ENCODE measurements at regions not wholly inside any gene's neighbourhood (a gene's known extent, or its start where the extent isn't known, plus 50 kb on each side); places are given as distances from the start of the nearest gene placed in this dataset.
"Not testable (repeated sequence)": the region's sequence is repeated elsewhere in the genome, so short reads cannot be mapped to it uniquely, and the experiment has no call there.

GRCh38 chr1:197841883-197842553 lies 60.4 kb upstream of the C1orf53 start:
- ChIA-PET CTCF (no interaction called here), POLR2A (no interaction called here)
- Mint-ChIP-seq H3K36me3 (no peaks in the 10 kb centered on the region), H3K27me3 (peaks cover 5 to 14% (median 7%) of the 10 kb centered on the region in 5 donors), H3K4me3 (no peak overlapping the region), H3K27ac (no peak overlapping the region), H3K4me1 (peaks cover 0 to 5% (median 0%) of the 10 kb centered on the region in 7 donors), H3K9me3 (no peaks in the 10 kb centered on the region)
- no peaks in the 10 kb centered on the region for H3K4me1 ChIP-seq (ENCODE audit: control insufficient read depth in 2 of 2, insufficient read depth in 2 of 2, low read length in 2 of 2)
- no peaks in the 10 kb centered on the region for H3K36me3 ChIP-seq (ENCODE audit: control insufficient read depth in 2 of 3, insufficient read depth in 3 of 3, low read length in 3 of 3)
- no peak overlapping the region for H3K4me3 ChIP-seq (ENCODE audit: low read length)
- no peak overlapping the region for H3K27ac ChIP-seq (ENCODE audit: low read depth, low read length)
- intact Hi-C loops (cut with micrococcal nuclease), result no loop called here
- DNase-seq (no peak), ATAC-seq (peak; percentile 34)
- H3K9me3 ChIP-seq (ENCODE audit: control insufficient read depth in 2 of 3, low read length in 3 of 3), result no peaks in the 10 kb centered on the region
- peaks cover 0 to 3% of the 10 kb centered on the region in 2 donors for H3K27me3 ChIP-seq (ENCODE audit: control insufficient read depth in 2 of 2, insufficient read depth in 2 of 2, low read length in 2 of 2)

- intact Hi-C loops (cut with micrococcal nuclease), result no loop called here
- CTCF ChIA-PET, result interaction anchor here (0.7 kb wide), 1 partner anchor 78 kb away, joined by 3 read pairs; no protein-coding TSS in a partner anchor
These were observed 61.3 kb upstream of the C1orf53 start for GRCh38 chr1:197841158-197841557.

GRCh38 chr1:197839786-197840185 lies 62.6 kb upstream of the C1orf53 start:
- H3K36me3 Mint-ChIP-seq; H3K4me1 ChIP-seq (ENCODE audit: control insufficient read depth in 2 of 2, insufficient read depth in 2 of 2, low read length in 2 of 2); H3K9me3 Mint-ChIP-seq; POLR2A ChIA-PET; H3K9me3 ChIP-seq (ENCODE audit: control insufficient read depth in 2 of 3, low read length in 3 of 3); H3K27me3 ChIP-seq (ENCODE audit: control insufficient read depth in 2 of 2, insufficient read depth in 2 of 2, low read length in 2 of 2); H3K36me3 ChIP-seq (ENCODE audit: control insufficient read depth in 2 of 3, insufficient read depth in 3 of 3, low read length in 3 of 3); H3K4me3 ChIP-seq (ENCODE audit: low read length); H3K27ac Mint-ChIP-seq; H3K4me1 Mint-ChIP-seq; ATAC-seq; DNase-seq; intact Hi-C loops (cut with micrococcal nuclease); H3K4me3 Mint-ChIP-seq; H3K27me3 Mint-ChIP-seq; H3K27ac ChIP-seq (ENCODE audit: low read depth, low read length): not testable (repeated sequence)
- CTCF ChIA-PET, result interaction anchor here (0.9 kb wide), 1 partner anchor 29 kb away, joined by 3 read pairs; no protein-coding TSS in a partner anchor

More at GRCh38 chr1:197841158-197841557, 61.3 kb upstream of the C1orf53 start:
- no peaks in the 10 kb centered on the region for H3K36me3 Mint-ChIP-seq
- H3K27me3 Mint-ChIP-seq, result peaks cover 4 to 11% (median 5%) of the 10 kb centered on the region in 5 donors
- no peak overlapping the region for H3K27ac Mint-ChIP-seq
- H3K9me3 Mint-ChIP-seq, result no peaks in the 10 kb centered on the region
- no peak overlapping the region for H3K4me3 Mint-ChIP-seq
- no peaks in the 10 kb centered on the region for H3K4me1 ChIP-seq (ENCODE audit: control insufficient read depth in 2 of 2, insufficient read depth in 2 of 2, low read length in 2 of 2)
- peaks cover 0 to 3% of the 10 kb centered on the region in 2 donors for H3K27me3 ChIP-seq (ENCODE audit: control insufficient read depth in 2 of 2, insufficient read depth in 2 of 2, low read length in 2 of 2)
- H3K27ac ChIP-seq (ENCODE audit: low read depth, low read length), result no peak overlapping the region
- H3K9me3 ChIP-seq (ENCODE audit: control insufficient read depth in 2 of 3, low read length in 3 of 3), result no peaks in the 10 kb centered on the region
- peaks cover 0 to 5% (median 0%) of the 10 kb centered on the region in 7 donors for H3K4me1 Mint-ChIP-seq
- ATAC-seq (no peak), DNase-seq (no peak)
- POLR2A ChIA-PET, result no interaction called here
- H3K4me3 ChIP-seq (ENCODE audit: low read length), result no peak overlapping the region
- H3K36me3 ChIP-seq (ENCODE audit: control insufficient read depth in 2 of 3, insufficient read depth in 3 of 3, low read length in 3 of 3), result no peaks in the 10 kb centered on the region

DNA sequence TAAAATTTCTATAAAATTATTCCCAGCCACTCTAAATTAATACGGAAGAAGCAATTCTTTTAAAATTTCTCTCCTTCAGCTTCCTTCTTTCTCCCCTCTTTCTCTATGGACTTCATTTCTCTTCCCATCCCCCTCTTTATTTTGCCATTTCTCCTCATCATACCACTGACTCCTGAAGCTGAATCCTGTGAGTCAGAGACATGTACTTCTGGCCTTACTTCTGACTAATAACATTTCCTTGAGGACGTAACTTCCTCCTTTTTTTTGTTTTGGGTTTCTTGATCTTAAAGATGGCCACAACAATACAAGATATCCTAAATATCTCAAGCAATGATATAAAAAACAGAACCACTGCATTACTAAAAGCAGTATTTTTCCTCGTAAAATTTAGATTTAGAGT lies 63.6 kb upstream of the DENND1B start:
- H3K27ac ChIP-seq (ENCODE audit: low read depth, low read length), result no peak overlapping the region
- intact Hi-C loops (cut with micrococcal nuclease), result no loop called here
- no peak for DNase-seq

GRCh38 chr1:197837911-197838310 lies 62.6 kb upstream of the DENND1B start:
- Mint-ChIP-seq H3K9me3 (peaks cover 0 to 7% (median 0%) of the 10 kb centered on the region in 11 donors), H3K4me3 (no peak overlapping the region), H3K36me3 (no peaks in the 10 kb centered on the region), H3K27ac (no peak overlapping the region), H3K27me3 (peaks cover 0 to 4% (median 4%) of the 10 kb centered on the region in 5 donors), H3K4me1 (peaks cover 0 to 5% (median 0%) of the 10 kb centered on the region in 7 donors)
- CTCF ChIA-PET, result interaction anchor here (1.2 kb wide), 1 partner anchor 511 kb away, joined by 3 read pairs; no protein-coding TSS in a partner anchor
- Histone ChIP-seq H3K4me3 (ENCODE audit: low read length) (no peak overlapping the region), H3K36me3 (ENCODE audit: control insufficient read depth in 2 of 3, insufficient read depth in 3 of 3, low read length in 3 of 3) (no peaks in the 10 kb centered on the region), H3K27me3 (ENCODE audit: control insufficient read depth in 2 of 2, insufficient read depth in 2 of 2, low read length in 2 of 2) (peaks cover 0 to 3% of the 10 kb centered on the region in 2 donors), H3K9me3 (ENCODE audit: control insufficient read depth in 2 of 3, low read length in 3 of 3) (no peaks in the 10 kb centered on the region), H3K4me1 (ENCODE audit: control insufficient read depth in 2 of 2, insufficient read depth in 2 of 2, low read length in 2 of 2) (no peaks in the 10 kb centered on the region), H3K27ac (ENCODE audit: low read depth, low read length) (no peak overlapping the region)
- POLR2A ChIA-PET, result no interaction called here
- ATAC-seq, result peak; percentile 37
- intact Hi-C loops (cut with micrococcal nuclease), result no loop called here
- no peak for DNase-seq

More for the DNA sequence above, 63.6 kb upstream of the DENND1B start:
- POLR2A ChIA-PET, result no interaction called here
- H3K36me3 Mint-ChIP-seq, result no peaks in the 10 kb centered on the region
- Histone ChIP-seq H3K9me3 (ENCODE audit: control insufficient read depth in 2 of 3, low read length in 3 of 3) (no peaks in the 10 kb centered on the region), H3K36me3 (ENCODE audit: control insufficient read depth in 2 of 3, insufficient read depth in 3 of 3, low read length in 3 of 3) (no peaks in the 10 kb centered on the region), H3K4me1 (ENCODE audit: control insufficient read depth in 2 of 2, insufficient read depth in 2 of 2, low read length in 2 of 2) (no peaks in the 10 kb centered on the region), H3K4me3 (ENCODE audit: low read length) (no peak overlapping the region), H3K27me3 (ENCODE audit: control insufficient read depth in 2 of 2, insufficient read depth in 2 of 2, low read length in 2 of 2) (peaks cover 0 to 3% of the 10 kb centered on the region in 2 donors)
- no peak overlapping the region for H3K4me3 Mint-ChIP-seq
- peaks cover 0 to 9% (median 5%) of the 10 kb centered on the region in 5 donors for H3K27me3 Mint-ChIP-seq
- peak overlapping the region in 1 of 9 donors; percentile 16 for H3K27ac Mint-ChIP-seq
- peaks cover 0 to 5% (median 0%) of the 10 kb centered on the region in 7 donors for H3K4me1 Mint-ChIP-seq
- H3K9me3 Mint-ChIP-seq, result peaks cover 0 to 7% (median 0%) of the 10 kb centered on the region in 11 donors
- CTCF ChIA-PET, result no interaction called here
- peak; percentile 71 for ATAC-seq

- peaks cover 0 to 10% (median 4%) of the 10 kb centered on the region in 11 donors for H3K9me3 Mint-ChIP-seq
- H3K36me3 ChIP-seq (ENCODE audit: control insufficient read depth in 2 of 3, insufficient read depth in 3 of 3, low read length in 3 of 3); H3K27me3 Mint-ChIP-seq; ATAC-seq; H3K27ac ChIP-seq (ENCODE audit: low read depth, low read length); CTCF ChIA-PET; H3K27me3 ChIP-seq (ENCODE audit: control insufficient read depth in 2 of 2, insufficient read depth in 2 of 2, low read length in 2 of 2); DNase-seq; H3K4me1 ChIP-seq (ENCODE audit: control insufficient read depth in 2 of 2, insufficient read depth in 2 of 2, low read length in 2 of 2); H3K4me3 ChIP-seq (ENCODE audit: low read length); POLR2A ChIA-PET; H3K36me3 Mint-ChIP-seq; H3K9me3 ChIP-seq (ENCODE audit: control insufficient read depth in 2 of 3, low read length in 3 of 3); intact Hi-C loops (cut with micrococcal nuclease); H3K27ac Mint-ChIP-seq; H3K4me3 Mint-ChIP-seq; H3K4me1 Mint-ChIP-seq: not testable (repeated sequence)
These were observed 61.1 kb upstream of the DENND1B start for GRCh38 chr1:197836356-197836755.

DNA sequence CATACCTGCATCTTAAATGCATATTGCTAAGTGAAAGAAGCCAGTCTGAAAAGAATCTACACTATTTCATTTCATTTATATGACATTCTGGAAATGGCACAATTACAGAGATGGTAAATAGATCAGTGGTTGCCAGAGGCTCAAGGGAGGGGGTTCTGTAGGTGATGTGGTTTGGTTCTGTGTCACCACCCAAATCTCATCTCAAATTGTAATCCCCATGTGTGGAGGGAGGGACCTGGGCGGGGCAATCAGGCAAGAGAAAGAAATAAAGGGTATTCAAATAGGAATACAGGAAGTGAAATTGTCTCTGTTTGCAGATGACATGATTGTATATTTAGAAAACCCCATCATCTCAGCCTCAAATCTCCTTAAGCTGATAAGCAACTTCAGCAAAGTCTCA lies 53.7 kb upstream of the DENND1B start:
- CTCF ChIA-PET; H3K4me3 Mint-ChIP-seq; H3K4me1 ChIP-seq (ENCODE audit: control insufficient read depth in 2 of 2, insufficient read depth in 2 of 2, low read length in 2 of 2); ATAC-seq; H3K27ac ChIP-seq (ENCODE audit: low read depth, low read length); H3K4me1 Mint-ChIP-seq; H3K9me3 Mint-ChIP-seq; DNase-seq; H3K9me3 ChIP-seq (ENCODE audit: control insufficient read depth in 2 of 3, low read length in 3 of 3); POLR2A ChIA-PET; H3K27me3 ChIP-seq (ENCODE audit: control insufficient read depth in 2 of 2, insufficient read depth in 2 of 2, low read length in 2 of 2); H3K36me3 Mint-ChIP-seq; H3K27ac Mint-ChIP-seq; H3K36me3 ChIP-seq (ENCODE audit: control insufficient read depth in 2 of 3, insufficient read depth in 3 of 3, low read length in 3 of 3); H3K4me3 ChIP-seq (ENCODE audit: low read length): not testable (repeated sequence)
- intact Hi-C loops (cut with micrococcal nuclease), result loop anchor here in 1 of 2 donors (5.0 kb wide), 1 partner anchor 52 kb away; the partner anchor contains the start of gene DENND1B
- H3K27me3 Mint-ChIP-seq, result peaks cover 0 to 28% (median 0%) of the 10 kb centered on the region in 5 donors

All from naive thymus-derived CD4-positive, alpha-beta T cell (primary cell).